ENCODE measurements at regions not wholly inside any gene's neighbourhood (a gene's known extent, or its start where the extent isn't known, plus 50 kb on each side); places are given as distances from the start of the nearest gene placed in this dataset.

DNA sequence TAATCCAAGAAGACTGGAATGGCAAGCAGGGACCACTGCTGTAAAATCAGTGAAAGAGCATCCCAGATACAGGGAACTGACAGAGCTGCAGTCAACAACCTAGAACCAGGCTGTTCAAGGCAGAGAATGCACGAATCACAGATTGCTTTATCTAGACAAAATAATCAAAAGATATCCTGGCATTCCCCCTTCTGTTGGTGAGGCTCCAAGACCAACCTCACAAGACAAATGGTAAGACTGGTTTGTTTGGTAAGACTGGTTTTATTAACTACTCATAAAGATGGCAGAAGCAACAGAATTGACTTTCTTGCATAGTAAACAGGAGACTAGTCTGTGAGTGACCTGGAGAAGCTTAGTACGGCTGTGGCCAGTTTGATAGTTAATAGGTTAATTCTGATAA, 88.8 kb upstream of the AHI1 start:
- intact Hi-C loops (cut with DNase I; ENCODE audit: low total_unique reads) (no loop called here), in situ Hi-C loops (cut with MboI; ENCODE audit: low pct_ligation_motif_present in 1 of 4, low pct_unique_long_range_greater_than_20kb in 1 of 4, low sequenced_read_pairs in 3 of 4) (no loop called here)
- Histone ChIP-seq H3K36me3 (no peaks in the 10 kb centered on the region), H3K9me3 (no peaks in the 10 kb centered on the region), H3K27ac (no peak overlapping the region), H3K27me3 (no peaks in the 10 kb centered on the region), H3K4me1 (no peaks in the 10 kb centered on the region), H3K4me3 (no peak overlapping the region)
- TF ChIP-seq EP300 (IDR thresholded peaks at IDR 0.05; ENCODE audit: low read depth): no peak
- no peak for TF ChIP-seq POLR2AphosphoS5 (IDR thresholded peaks at IDR 0.05)
- TF ChIP-seq, protein P1, sequence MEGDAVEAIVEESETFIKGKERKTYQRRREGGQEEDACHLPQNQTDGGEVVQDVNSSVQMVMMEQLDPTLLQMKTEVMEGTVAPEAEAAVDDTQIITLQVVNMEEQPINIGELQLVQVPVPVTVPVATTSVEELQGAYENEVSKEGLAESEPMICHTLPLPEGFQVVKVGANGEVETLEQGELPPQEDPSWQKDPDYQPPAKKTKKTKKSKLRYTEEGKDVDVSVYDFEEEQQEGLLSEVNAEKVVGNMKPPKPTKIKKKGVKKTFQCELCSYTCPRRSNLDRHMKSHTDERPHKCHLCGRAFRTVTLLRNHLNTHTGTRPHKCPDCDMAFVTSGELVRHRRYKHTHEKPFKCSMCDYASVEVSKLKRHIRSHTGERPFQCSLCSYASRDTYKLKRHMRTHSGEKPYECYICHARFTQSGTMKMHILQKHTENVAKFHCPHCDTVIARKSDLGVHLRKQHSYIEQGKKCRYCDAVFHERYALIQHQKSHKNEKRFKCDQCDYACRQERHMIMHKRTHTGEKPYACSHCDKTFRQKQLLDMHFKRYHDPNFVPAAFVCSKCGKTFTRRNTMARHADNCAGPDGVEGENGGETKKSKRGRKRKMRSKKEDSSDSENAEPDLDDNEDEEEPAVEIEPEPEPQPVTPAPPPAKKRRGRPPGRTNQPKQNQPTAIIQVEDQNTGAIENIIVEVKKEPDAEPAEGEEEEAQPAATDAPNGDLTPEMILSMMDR (IDR thresholded peaks at IDR 0.05): no peak
- TF ChIP-seq POLR2A (IDR thresholded peaks at IDR 0.05): no peak
- no peak for DNase-seq
- 72 to 75% methylated on average over 2 of the region's 2 CpGs for WGBS, 2 donors (ENCODE audit: low coverage in 1 of 2)

DNA sequence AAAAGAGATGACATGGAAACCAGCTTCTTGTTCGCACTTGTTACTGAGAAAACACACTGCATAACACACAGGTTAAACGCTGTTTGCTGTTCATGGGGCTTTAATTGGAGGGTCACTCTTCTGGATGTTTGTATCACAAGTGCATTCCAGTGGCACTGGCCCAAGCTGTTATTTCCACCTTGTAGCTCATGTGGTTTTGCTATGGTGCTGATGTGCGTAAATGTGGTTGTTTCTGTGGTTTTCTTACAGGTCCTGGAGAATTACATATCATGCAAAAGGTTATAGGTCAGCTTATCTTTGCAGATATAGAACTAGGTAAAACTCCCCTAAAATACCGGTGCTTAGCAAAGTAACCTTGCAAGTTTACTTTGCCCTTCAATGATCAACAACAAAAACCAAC, 89.3 kb upstream of the AHI1 start:
- intact Hi-C loops (cut with DNase I; ENCODE audit: low total_unique reads): no loop called here
- Histone ChIP-seq H3K36me3 (no peaks in the 10 kb centered on the region), H3K9me3 (no peaks in the 10 kb centered on the region), H3K27me3 (no peaks in the 10 kb centered on the region), H3K4me1 (no peaks in the 10 kb centered on the region), H3K27ac (no peak overlapping the region), H3K4me3 (no peak overlapping the region)
- WGBS, 2 donors (ENCODE audit: low coverage in 1 of 2): 74 to 85% methylated on average over 2 to 4 of the region's 4 CpGs
- in situ Hi-C loops (cut with MboI; ENCODE audit: low pct_ligation_motif_present in 1 of 4, low pct_unique_long_range_greater_than_20kb in 1 of 4, low sequenced_read_pairs in 3 of 4): no loop called here
- DNase-seq: no peak
- TF ChIP-seq POLR2AphosphoS5 (IDR thresholded peaks at IDR 0.05): no peak
- no peak for TF ChIP-seq POLR2A (IDR thresholded peaks at IDR 0.05)
- no peak for TF ChIP-seq EP300 (IDR thresholded peaks at IDR 0.05; ENCODE audit: low read depth)
- TF ChIP-seq, protein P1 (IDR thresholded peaks at IDR 0.05): no peak

DNA sequence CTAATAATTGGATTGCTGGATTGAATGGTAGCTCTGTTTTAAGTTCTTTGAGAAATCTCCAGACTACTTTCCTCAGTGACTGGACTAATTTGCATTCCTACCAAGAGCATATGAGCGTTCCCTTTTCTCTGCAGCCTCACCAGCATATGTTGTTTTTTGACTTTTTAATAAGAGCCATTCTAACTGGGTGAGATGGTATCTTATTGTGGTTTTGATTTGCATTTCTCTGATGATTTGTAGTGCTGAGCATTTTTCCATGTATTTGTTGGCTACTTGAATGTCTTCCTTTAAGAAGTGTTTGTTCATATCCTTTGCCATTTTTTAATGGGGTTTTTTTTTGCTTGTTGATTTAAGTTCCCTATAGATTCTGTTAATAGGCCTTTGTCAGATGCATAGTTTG, 94.7 kb upstream of the AHI1 start:
- no peak for DNase-seq
- Histone ChIP-seq H3K27me3 (no peaks in the 10 kb centered on the region), H3K27ac (no peak overlapping the region), H3K4me1 (no peaks in the 10 kb centered on the region), H3K36me3 (no peaks in the 10 kb centered on the region), H3K9me3 (no peaks in the 10 kb centered on the region), H3K4me3 (no peak overlapping the region)
- 56 to 86% methylated on average over 1 of the region's 1 CpG for WGBS, 2 donors (ENCODE audit: low coverage in 1 of 2)
- in situ Hi-C loops (cut with MboI; ENCODE audit: low pct_ligation_motif_present in 1 of 4, low pct_unique_long_range_greater_than_20kb in 1 of 4, low sequenced_read_pairs in 3 of 4) (no loop called here), intact Hi-C loops (cut with DNase I; ENCODE audit: low total_unique reads) (no loop called here)
- TF ChIP-seq, protein P1 (IDR thresholded peaks at IDR 0.05): no peak
- TF ChIP-seq POLR2A (IDR thresholded peaks at IDR 0.05) (no peak), EP300 (IDR thresholded peaks at IDR 0.05; ENCODE audit: low read depth) (no peak), POLR2AphosphoS5 (IDR thresholded peaks at IDR 0.05) (no peak)

DNA sequence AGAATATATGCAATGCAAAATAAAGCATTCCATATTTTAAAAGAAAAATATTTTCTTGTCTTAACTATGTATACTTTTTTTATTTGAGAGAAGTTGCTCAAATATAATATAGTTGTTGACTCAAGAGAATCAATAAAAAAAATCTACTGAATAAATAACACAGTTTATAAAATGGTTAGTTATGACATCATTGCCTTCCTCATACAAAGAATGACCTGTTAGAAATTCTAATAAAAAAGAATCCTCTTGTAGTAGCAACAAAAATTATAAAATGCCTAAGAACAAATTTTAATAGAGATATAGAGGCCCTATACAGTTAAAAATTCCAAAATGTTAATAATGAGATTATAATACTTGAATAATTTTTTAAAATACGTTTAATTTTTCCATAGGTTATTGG, 96.5 kb upstream of the AHI1 start:
- WGBS, 2 donors (ENCODE audit: low coverage in 1 of 2): 89 to 91% methylated on average over 1 of the region's 1 CpG
- Histone ChIP-seq H3K27ac (no peak overlapping the region), H3K4me1 (no peaks in the 10 kb centered on the region), H3K36me3 (no peaks in the 10 kb centered on the region), H3K4me3 (no peak overlapping the region), H3K27me3 (no peaks in the 10 kb centered on the region), H3K9me3 (no peaks in the 10 kb centered on the region)
- intact Hi-C loops (cut with DNase I; ENCODE audit: low total_unique reads): no loop called here
- no peak for TF ChIP-seq POLR2AphosphoS5 (IDR thresholded peaks at IDR 0.05)
- TF ChIP-seq, protein P1 (IDR thresholded peaks at IDR 0.05): no peak
- TF ChIP-seq EP300 (IDR thresholded peaks at IDR 0.05; ENCODE audit: low read depth): no peak
- TF ChIP-seq POLR2A (IDR thresholded peaks at IDR 0.05): no peak
- no peak for DNase-seq
- in situ Hi-C loops (cut with MboI; ENCODE audit: low pct_ligation_motif_present in 1 of 4, low pct_unique_long_range_greater_than_20kb in 1 of 4, low sequenced_read_pairs in 3 of 4): no loop called here
